H1 (cell line): ENCODE measurements at regions not wholly inside any gene's neighbourhood (a gene's known extent, or its start where the extent isn't known, plus 50 kb on each side); places are given as distances from the start of the nearest gene placed in this dataset.

Source experiments
- CTCF ChIA-PET: fragments of 300-600 bp; sonication (Branson Sonifier 250); formaldehyde crosslinking; loops from one replicate; lab custom pipeline; 2021; ENCODE audit not compliant: partially characterized antibody; lab: Charles Lee
- POLR2A ChIA-PET: fragments of 300-600 bp; sonication (Branson Sonifier 250); formaldehyde crosslinking; loops from one replicate; lab custom pipeline; 2021; ENCODE audit warnings: inconsistent platforms; ENCODE audit not compliant: partially characterized antibody; lab: Charles Lee
- DNase-seq, 2 experiments: peaks; one replicate each; pipeline versions ENCODE4 v3.0.0 to v3.0.0-alpha.2; 2010 to 2022; ENCODE audit warnings: low spot score in 2 of 2, low read depth in 1 of 2, mixed read lengths in 1 of 2
- FAIRE-seq: peaks from 2 replicates; lab custom pipeline; 2011; peaks lifted over from hg19 to GRCh38; lab: Jason Lieb, UNC
- H2AFZ ChIP-seq: 2 replicates; pipeline ENCODE4 v1.8.1; 2012; ENCODE audit warnings: low read length, inconsistent platforms
- H2AK5ac ChIP-seq: 2 replicates; pipeline ENCODE4 v1.6.1; 2013; ENCODE audit warnings: low read depth, low read length
- H2BK120ac ChIP-seq: replicated peaks from 2 replicates; pipeline ENCODE3; 2013; ENCODE audit warnings: low read depth, low read length, inconsistent platforms
- H2BK12ac ChIP-seq: 2 replicates; pipeline ENCODE4 v1.6.1; 2013; ENCODE audit warnings: low read depth, low read length
- H2BK15ac ChIP-seq: 2 replicates; pipeline ENCODE4 v1.6.1; 2013; ENCODE audit warnings: low read length
- H2BK20ac ChIP-seq: 2 replicates; pipeline ENCODE4 v1.6.1; 2013; ENCODE audit warnings: low read length
- H2BK5ac ChIP-seq: 2 replicates; pipeline ENCODE4 v1.6.1; 2013; ENCODE audit warnings: low read depth, low read length
- H3K14ac ChIP-seq: 2 replicates; pipeline ENCODE4 v1.6.1; 2013; ENCODE audit warnings: inconsistent platforms; ENCODE audit not compliant: insufficient read length
- H3K18ac ChIP-seq: 2 replicates; pipeline ENCODE4 v1.6.1; 2013; ENCODE audit warnings: low read length; ENCODE audit errors: extremely low read depth
- H3K23ac ChIP-seq: 2 replicates; pipeline ENCODE4 v1.6.1; 2013; ENCODE audit warnings: inconsistent platforms; ENCODE audit not compliant: insufficient read length
- H3K23me2 ChIP-seq: 2 replicates; pipeline ENCODE4 v1.6.1; 2013; ENCODE audit warnings: low read depth, low read length
- H3K27ac ChIP-seq: 2 replicates; pipeline ENCODE4 v1.6.1; 2011; ENCODE audit warnings: low read depth, low read length, inconsistent platforms
- H3K27me3 ChIP-seq, 4 experiments: replicated peaks in 1 of 4; 1 replicate in 1 of 4; 2 replicates in 3 of 4; pipeline versions ENCODE4 v1.6.1 to v1.8.1; 2011 to 2013; ENCODE audit warnings: low read length in 3 of 4, mild to moderate bottlenecking in 3 of 4, inconsistent platforms in 2 of 4, mixed read lengths in 2 of 4, moderate library complexity in 1 of 4; ENCODE audit not compliant: control insufficient read depth in 3 of 4, insufficient read depth in 3 of 4; ENCODE audit errors: extremely low read depth in 1 of 4
- H3K36me3 ChIP-seq, 4 experiments: 2 replicates each; pipeline versions ENCODE4 v1.6.1 to v1.8.1; 2011 to 2013; ENCODE audit warnings: mild to moderate bottlenecking in 4 of 4, low read length in 3 of 4, moderate library complexity in 2 of 4, control low read depth in 1 of 4, inconsistent platforms in 1 of 4; ENCODE audit not compliant: insufficient read depth in 4 of 4, control insufficient read depth in 2 of 4
- H3K4ac ChIP-seq: replicated peaks from 2 replicates; pipeline ENCODE3; 2013; ENCODE audit warnings: low read length, low read depth, mixed read lengths, inconsistent platforms; ENCODE audit not compliant: insufficient read length
- H3K4me1 ChIP-seq, 4 experiments: replicated peaks in 1 of 4; 1 replicate in 1 of 4; 2 replicates in 3 of 4; pipeline versions ENCODE4 v1.6.1 to v1.8.1; 2011 to 2013; ENCODE audit warnings: low read length in 3 of 4, inconsistent platforms in 2 of 4, mixed read lengths in 1 of 4; ENCODE audit not compliant: insufficient read depth in 4 of 4, control insufficient read depth in 3 of 4
- H3K4me2 ChIP-seq, 2 experiments: 2 replicates each; pipeline versions ENCODE4 v1.6.1 to v1.8.1; 2011 to 2013; ENCODE audit warnings: low read depth in 2 of 2, low read length in 2 of 2, control low read depth in 1 of 2, inconsistent platforms in 1 of 2, mild to moderate bottlenecking in 1 of 2; ENCODE audit not compliant: insufficient read depth in 1 of 2
- H3K4me3 ChIP-seq, 4 experiments: fragments of 200-600, 300-600 bp in 1 of 4; sonication (generic), shearing (Covaris generic), sonication (Bioruptor Twin) in 1 of 4; 2 replicates each; pipeline versions ENCODE4 v1.5.1 to v1.8.1; 2011 to 2016; ENCODE audit warnings: low read length in 4 of 4, low read depth in 3 of 4, control low read depth in 2 of 4, inconsistent platforms in 2 of 4, mild to moderate bottlenecking in 2 of 4, mixed read lengths in 1 of 4, moderate library complexity in 1 of 4; ENCODE audit not compliant: insufficient read depth in 2 of 4; ENCODE audit errors: extremely low read depth in 1 of 4
- H3K56ac ChIP-seq: replicated peaks from 2 replicates; pipeline ENCODE3; 2013; ENCODE audit warnings: low read depth, mild to moderate bottlenecking, mixed read lengths, low read length, inconsistent platforms; ENCODE audit not compliant: insufficient read length
- H3K79me1 ChIP-seq: 2 replicates; pipeline ENCODE4 v1.6.1; 2013; ENCODE audit warnings: low read depth, low read length, control low read depth
- H3K79me2 ChIP-seq, 2 experiments: 2 replicates each; pipeline versions ENCODE4 v1.6.1 to v1.8.1; 2012 to 2013; ENCODE audit warnings: low read length in 2 of 2, mild to moderate bottlenecking in 2 of 2, inconsistent platforms in 1 of 2; ENCODE audit not compliant: insufficient read depth in 2 of 2, control insufficient read depth in 1 of 2
- H3K9ac ChIP-seq, 4 experiments: replicated peaks in 1 of 4; 1 replicate in 1 of 4; 2 replicates in 3 of 4; pipeline versions ENCODE4 v1.6.1 to v1.8.1; 2011 to 2013; ENCODE audit warnings: low read depth in 3 of 4, low read length in 3 of 4, control low read depth in 2 of 4, mild to moderate bottlenecking in 2 of 4, moderate library complexity in 2 of 4, inconsistent platforms in 1 of 4; ENCODE audit errors: extremely low read depth in 1 of 4
- H3K9me3 ChIP-seq, 2 experiments: 2 replicates each; pipeline versions ENCODE4 v1.6.1 to v1.8.1; 2012 to 2013; ENCODE audit warnings: mild to moderate bottlenecking in 2 of 2, moderate library complexity in 2 of 2, control low read depth in 1 of 2, inconsistent platforms in 1 of 2, low read depth in 1 of 2, low read length in 1 of 2, mixed read lengths in 1 of 2; ENCODE audit not compliant: insufficient read depth in 2 of 2
- H4K20me1 ChIP-seq, 2 experiments: replicated peaks in 1 of 2; 2 replicates each; pipeline versions ENCODE3 to v1.8.1; 2011 to 2013; ENCODE audit warnings: inconsistent platforms in 2 of 2, low read length in 2 of 2, mild to moderate bottlenecking in 1 of 2; ENCODE audit not compliant: insufficient read depth in 2 of 2, control insufficient read depth in 1 of 2
- H4K5ac ChIP-seq: 2 replicates; pipeline ENCODE4 v1.6.1; 2013; ENCODE audit warnings: low read length, low read depth, mixed read lengths, inconsistent platforms; ENCODE audit not compliant: insufficient read length
- H4K8ac ChIP-seq: 2 replicates; pipeline ENCODE4 v1.8.0; 2013; ENCODE audit warnings: mild to moderate bottlenecking, moderate library complexity, low read length, inconsistent platforms; ENCODE audit not compliant: insufficient read depth; ENCODE audit errors: extremely low read depth
- H4K91ac ChIP-seq: replicated peaks from 2 replicates; pipeline ENCODE3; 2013; ENCODE audit warnings: low read length, mixed read lengths, inconsistent platforms; ENCODE audit not compliant: insufficient read length
- KDM1A ChIP-seq: fragments of 200-600, 300-600 bp; sonication (generic); IDR thresholded peaks from 2 replicates; pipeline ENCODE4 v1.7.1; 2016; ENCODE audit warnings: mild to moderate bottlenecking, low read length, borderline replicate concordance
- POLR2AphosphoS5 ChIP-seq: IDR thresholded peaks from 2 replicates; pipeline ENCODE4 v1.6.1; 2011; ENCODE audit warnings: low read depth, low read length
- SAP30 ChIP-seq: fragments of 300-600 bp; sonication (generic); IDR thresholded peaks from 2 replicates; pipeline ENCODE4 v1.7.1; 2012; ENCODE audit warnings: low read length, moderate library complexity, mild to moderate bottlenecking, inconsistent platforms; ENCODE audit not compliant: insufficient read depth, insufficient replicate concordance
- USF2 ChIP-seq: IDR thresholded peaks from 2 replicates; pipeline ENCODE4 v1.6.1; 2011; ENCODE audit warnings: low read length, improper control_type of control experiment
- WGBS, 2 experiments: shearing (Covaris generic) in 1 of 2; methylation state at CpG; one replicate each; pipeline versions ENCODE4 v1.1.6 to v1.1.7; 2013 to 2015; ENCODE audit warnings: low lambda C conversion rate in 2 of 2, mixed read lengths in 2 of 2, inconsistent platforms in 1 of 2, low coverage in 1 of 2, missing lambda C conversion rate in 1 of 2; ENCODE audit not compliant: insufficient replicate concordance in 2 of 2, insufficient coverage in 1 of 2, insufficient read length in 1 of 2; ENCODE audit errors: extremely low coverage in 1 of 2, missing lambda C conversion rate in 1 of 2; 5-methylcytosine and 5-hydroxymethylcytosine counted together

GRCh38 chr2:161042990-161043625 is 117.1 kb upstream of the TANK start:
- no peak overlapping the region for H3K4ac ChIP-seq
- TF ChIP-seq USF2 (no peak), KDM1A (no peak), POLR2AphosphoS5 (no peak), SAP30 (no peak)
- H3K27ac ChIP-seq, result no peak overlapping the region
- H4K5ac ChIP-seq, result no peak overlapping the region
- no peaks in the 10 kb centered on the region for H3K79me2 ChIP-seq
- POLR2A ChIA-PET, result no interaction called here
- H2AFZ ChIP-seq, result no peak overlapping the region
- H3K36me3 ChIP-seq, result no peaks in the 10 kb centered on the region
- no peak for FAIRE-seq
- no peak overlapping the region for H3K4me3 ChIP-seq
- H2BK5ac ChIP-seq, result no peak overlapping the region
- WGBS, 2 experiments, result 68% methylated on average over 2 of the region's 2 CpGs; no CpG with 5 or more reads in 1 of the 2 experiments
- H2BK120ac ChIP-seq, result no peak overlapping the region
- no peak overlapping the region for H2BK20ac ChIP-seq
- no peaks in the 10 kb centered on the region for H3K27me3 ChIP-seq
- H3K56ac ChIP-seq, result no peak overlapping the region
- no peak overlapping the region for H3K18ac ChIP-seq
- H3K79me1 ChIP-seq, result no peaks in the 10 kb centered on the region
- no peak overlapping the region for H4K8ac ChIP-seq
- peaks cover 0 to 6% (median 2%) of the 10 kb centered on the region in 4 experiments; a peak in 2 of 7 replicates for H3K4me1 ChIP-seq
- no peak overlapping the region for H3K14ac ChIP-seq
- H3K23ac ChIP-seq, result no peak overlapping the region
- CTCF ChIA-PET, result interaction anchor here (0.6 to 1.2 kb wide), 2 partner anchors 20 to 420 kb away, joined by 5 read pairs; no protein-coding TSS in a partner anchor
- H3K23me2 ChIP-seq, result no peaks in the 10 kb centered on the region
- no peak overlapping the region for H2BK15ac ChIP-seq
- no peak overlapping the region for H3K4me2 ChIP-seq
- H3K9me3 ChIP-seq, result no peaks in the 10 kb centered on the region
- no peak overlapping the region for H3K9ac ChIP-seq
- H4K91ac ChIP-seq, result no peak overlapping the region
- no peaks in the 10 kb centered on the region for H4K20me1 ChIP-seq
- DNase-seq, result no peak
- no peak overlapping the region for H2AK5ac ChIP-seq
- no peak overlapping the region for H2BK12ac ChIP-seq
